Liver (tissue), 3 donors: ENCODE measurements at regions not wholly inside any gene's neighbourhood (a gene's known extent, or its start where the extent isn't known, plus 50 kb on each side); places are given as distances from the start of the nearest gene placed in this dataset.

ENCODE experiments used
- EGR1 ChIP-seq, 2 donors: IDR thresholded peaks; 2 replicates each; pipeline ENCODE4 v1.6.1; 2016 to 2018; ENCODE audit warnings: antibody characterized with exemption in 2 of 2, low read depth in 2 of 2
- FOXA1 ChIP-seq: IDR thresholded peaks from 2 replicates; pipeline ENCODE4 v1.6.1; 2016; ENCODE audit warnings: antibody characterized with exemption
- GABPA ChIP-seq, 2 donors: IDR thresholded peaks in 1 of 2; conservative IDR thresholded peaks in 1 of 2; 2 replicates each; pipeline ENCODE4 v1.6.1; 2016; ENCODE audit warnings: antibody characterized with exemption in 2 of 2, mild to moderate bottlenecking in 1 of 2, moderate library complexity in 1 of 2
- RAD21 ChIP-seq, 2 donors: IDR thresholded peaks; 2 replicates each; pipeline ENCODE4 v1.6.1; 2016; ENCODE audit warnings: antibody characterized with exemption in 2 of 2, mild to moderate bottlenecking in 2 of 2
- YY1 ChIP-seq: IDR thresholded peaks from 2 replicates; pipeline ENCODE4 v1.6.1; 2016; ENCODE audit warnings: antibody characterized with exemption, mild to moderate bottlenecking
- TF ChIP-seq, protein P1 (sequence below): fragments of 150-350 bp; IDR thresholded peaks from 2 replicates; pipeline ENCODE4 v1.5.1; 2017; ENCODE audit warnings: improper control_type of control experiment, low read depth, low read length; ENCODE audit not compliant: missing input control
- TF ChIP-seq, protein P2 (sequence below): IDR thresholded peaks from 2 replicates; pipeline ENCODE4 v1.6.1; 2016; ENCODE audit warnings: antibody characterized with exemption, mild to moderate bottlenecking
- donor health status: healthy.
- donor health status: healthy.

DNA sequence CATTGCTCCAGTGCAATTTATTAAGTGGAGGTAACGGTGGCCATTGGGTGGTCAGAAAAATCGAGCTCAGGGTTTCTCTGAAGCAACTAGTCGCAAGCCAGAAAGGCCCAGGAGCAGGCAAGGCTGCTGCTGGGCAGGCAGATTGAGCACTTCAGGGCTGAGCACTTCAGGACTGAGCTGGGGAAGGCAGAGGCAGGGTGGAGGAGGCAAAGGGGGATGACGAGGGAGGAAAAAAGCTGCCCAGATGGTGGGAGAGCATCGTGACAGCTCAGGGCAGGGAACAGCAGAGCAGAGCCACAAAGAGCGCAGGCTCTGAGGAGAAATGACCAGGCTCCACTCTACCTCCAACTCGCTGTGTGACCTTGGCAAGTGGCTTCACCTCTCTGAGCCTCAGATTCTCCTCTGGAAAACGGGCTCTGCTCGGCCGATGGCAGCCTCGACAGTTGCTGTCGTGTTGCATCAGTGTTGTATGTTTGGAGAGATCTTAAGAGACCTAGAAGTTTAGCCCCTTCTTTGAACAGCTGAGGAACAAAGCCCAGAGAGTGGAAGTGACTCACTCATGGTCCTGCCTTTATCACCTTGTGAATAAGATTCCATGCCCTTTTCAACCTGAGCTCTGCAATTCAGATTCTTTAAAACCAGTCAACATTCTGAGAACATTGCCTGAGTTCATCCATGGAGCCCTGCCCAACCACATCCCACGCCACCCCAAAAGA, 141.4 kb downstream of the SYF2 start:
- TF ChIP-seq, protein P1, sequence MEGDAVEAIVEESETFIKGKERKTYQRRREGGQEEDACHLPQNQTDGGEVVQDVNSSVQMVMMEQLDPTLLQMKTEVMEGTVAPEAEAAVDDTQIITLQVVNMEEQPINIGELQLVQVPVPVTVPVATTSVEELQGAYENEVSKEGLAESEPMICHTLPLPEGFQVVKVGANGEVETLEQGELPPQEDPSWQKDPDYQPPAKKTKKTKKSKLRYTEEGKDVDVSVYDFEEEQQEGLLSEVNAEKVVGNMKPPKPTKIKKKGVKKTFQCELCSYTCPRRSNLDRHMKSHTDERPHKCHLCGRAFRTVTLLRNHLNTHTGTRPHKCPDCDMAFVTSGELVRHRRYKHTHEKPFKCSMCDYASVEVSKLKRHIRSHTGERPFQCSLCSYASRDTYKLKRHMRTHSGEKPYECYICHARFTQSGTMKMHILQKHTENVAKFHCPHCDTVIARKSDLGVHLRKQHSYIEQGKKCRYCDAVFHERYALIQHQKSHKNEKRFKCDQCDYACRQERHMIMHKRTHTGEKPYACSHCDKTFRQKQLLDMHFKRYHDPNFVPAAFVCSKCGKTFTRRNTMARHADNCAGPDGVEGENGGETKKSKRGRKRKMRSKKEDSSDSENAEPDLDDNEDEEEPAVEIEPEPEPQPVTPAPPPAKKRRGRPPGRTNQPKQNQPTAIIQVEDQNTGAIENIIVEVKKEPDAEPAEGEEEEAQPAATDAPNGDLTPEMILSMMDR = no peak
- TF ChIP-seq EGR1 (IDR thresholded peaks at IDR 0.05; ENCODE audit: low read depth in 2 of 2) (no peak), YY1 (no peak), GABPA (IDR thresholded peaks at IDR 0.05 in 1 of 2, conservative IDR thresholded peaks at IDR 0.05 in 1 of 2) (no peak), FOXA1 (no peak), RAD21 (IDR thresholded peaks at IDR 0.05) (no peak)
- TF ChIP-seq, protein P2, sequence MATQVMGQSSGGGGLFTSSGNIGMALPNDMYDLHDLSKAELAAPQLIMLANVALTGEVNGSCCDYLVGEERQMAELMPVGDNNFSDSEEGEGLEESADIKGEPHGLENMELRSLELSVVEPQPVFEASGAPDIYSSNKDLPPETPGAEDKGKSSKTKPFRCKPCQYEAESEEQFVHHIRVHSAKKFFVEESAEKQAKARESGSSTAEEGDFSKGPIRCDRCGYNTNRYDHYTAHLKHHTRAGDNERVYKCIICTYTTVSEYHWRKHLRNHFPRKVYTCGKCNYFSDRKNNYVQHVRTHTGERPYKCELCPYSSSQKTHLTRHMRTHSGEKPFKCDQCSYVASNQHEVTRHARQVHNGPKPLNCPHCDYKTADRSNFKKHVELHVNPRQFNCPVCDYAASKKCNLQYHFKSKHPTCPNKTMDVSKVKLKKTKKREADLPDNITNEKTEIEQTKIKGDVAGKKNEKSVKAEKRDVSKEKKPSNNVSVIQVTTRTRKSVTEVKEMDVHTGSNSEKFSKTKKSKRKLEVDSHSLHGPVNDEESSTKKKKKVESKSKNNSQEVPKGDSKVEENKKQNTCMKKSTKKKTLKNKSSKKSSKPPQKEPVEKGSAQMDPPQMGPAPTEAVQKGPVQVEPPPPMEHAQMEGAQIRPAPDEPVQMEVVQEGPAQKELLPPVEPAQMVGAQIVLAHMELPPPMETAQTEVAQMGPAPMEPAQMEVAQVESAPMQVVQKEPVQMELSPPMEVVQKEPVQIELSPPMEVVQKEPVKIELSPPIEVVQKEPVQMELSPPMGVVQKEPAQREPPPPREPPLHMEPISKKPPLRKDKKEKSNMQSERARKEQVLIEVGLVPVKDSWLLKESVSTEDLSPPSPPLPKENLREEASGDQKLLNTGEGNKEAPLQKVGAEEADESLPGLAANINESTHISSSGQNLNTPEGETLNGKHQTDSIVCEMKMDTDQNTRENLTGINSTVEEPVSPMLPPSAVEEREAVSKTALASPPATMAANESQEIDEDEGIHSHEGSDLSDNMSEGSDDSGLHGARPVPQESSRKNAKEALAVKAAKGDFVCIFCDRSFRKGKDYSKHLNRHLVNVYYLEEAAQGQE = no peak
